ENCODE measurements at regions not wholly inside any gene's neighbourhood (a gene's known extent, or its start where the extent isn't known, plus 50 kb on each side); places are given as distances from the start of the nearest gene placed in this dataset.
"Not testable (repeated sequence)": the region's sequence is repeated elsewhere in the genome, so short reads cannot be mapped to it uniquely, and the experiment has no call there.

- not testable (repeated sequence) for TF ChIP-seq CTCF (IDR thresholded peaks at IDR 0.05; ENCODE audit: insufficient read depth, low read length); REST (IDR thresholded peaks at IDR 0.05; ENCODE audit: insufficient replicate concordance, low read depth)
These were observed 146.8 kb upstream of the ANKRD20A1 start for GRCh38 chr9:67711931-67712330.
